ENCODE measurements at regions not wholly inside any gene's neighbourhood (a gene's known extent, or its start where the extent isn't known, plus 50 kb on each side); places are given as distances from the start of the nearest gene placed in this dataset.
"Not testable (repeated sequence)": the region's sequence is repeated elsewhere in the genome, so short reads cannot be mapped to it uniquely, and the experiment has no call there.

- TF ChIP-seq, protein P1, sequence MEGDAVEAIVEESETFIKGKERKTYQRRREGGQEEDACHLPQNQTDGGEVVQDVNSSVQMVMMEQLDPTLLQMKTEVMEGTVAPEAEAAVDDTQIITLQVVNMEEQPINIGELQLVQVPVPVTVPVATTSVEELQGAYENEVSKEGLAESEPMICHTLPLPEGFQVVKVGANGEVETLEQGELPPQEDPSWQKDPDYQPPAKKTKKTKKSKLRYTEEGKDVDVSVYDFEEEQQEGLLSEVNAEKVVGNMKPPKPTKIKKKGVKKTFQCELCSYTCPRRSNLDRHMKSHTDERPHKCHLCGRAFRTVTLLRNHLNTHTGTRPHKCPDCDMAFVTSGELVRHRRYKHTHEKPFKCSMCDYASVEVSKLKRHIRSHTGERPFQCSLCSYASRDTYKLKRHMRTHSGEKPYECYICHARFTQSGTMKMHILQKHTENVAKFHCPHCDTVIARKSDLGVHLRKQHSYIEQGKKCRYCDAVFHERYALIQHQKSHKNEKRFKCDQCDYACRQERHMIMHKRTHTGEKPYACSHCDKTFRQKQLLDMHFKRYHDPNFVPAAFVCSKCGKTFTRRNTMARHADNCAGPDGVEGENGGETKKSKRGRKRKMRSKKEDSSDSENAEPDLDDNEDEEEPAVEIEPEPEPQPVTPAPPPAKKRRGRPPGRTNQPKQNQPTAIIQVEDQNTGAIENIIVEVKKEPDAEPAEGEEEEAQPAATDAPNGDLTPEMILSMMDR (IDR thresholded peaks at IDR 0.05; ENCODE audit: insufficient read depth, low read length, poor library complexity, severe bottlenecking), result not testable (repeated sequence)
- TF ChIP-seq EZH2phosphoT487 (conservative IDR thresholded peaks at IDR 0.05; ENCODE audit: low read length), result not testable (repeated sequence)
Measured at GRCh38 chr6:141175458-141175857, 957.3 kb upstream of the GJE1 start.
